ENCODE measurements at regions not wholly inside any gene's neighbourhood (a gene's known extent, or its start where the extent isn't known, plus 50 kb on each side); places are given as distances from the start of the nearest gene placed in this dataset.

DNA sequence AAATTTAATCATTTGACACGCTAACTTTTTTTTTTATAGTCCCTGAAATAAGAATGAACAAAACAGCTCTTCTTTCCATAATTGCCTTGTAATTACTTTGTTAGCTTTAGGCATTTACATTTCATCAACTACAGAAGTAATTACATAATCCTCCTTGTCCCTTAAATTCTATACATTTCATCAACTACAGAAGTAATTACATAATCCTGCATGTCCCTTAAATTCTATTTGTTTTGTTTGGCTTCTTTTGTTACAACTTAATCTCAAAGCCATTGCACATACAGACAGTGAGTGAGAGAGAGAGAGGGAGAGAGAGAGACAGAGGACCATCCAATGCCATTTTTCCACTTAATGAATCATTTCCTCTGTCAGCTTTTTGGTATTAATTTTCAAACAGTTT lies 873.2 kb downstream of the METTL15 start:
- TF ChIP-seq, protein P1, sequence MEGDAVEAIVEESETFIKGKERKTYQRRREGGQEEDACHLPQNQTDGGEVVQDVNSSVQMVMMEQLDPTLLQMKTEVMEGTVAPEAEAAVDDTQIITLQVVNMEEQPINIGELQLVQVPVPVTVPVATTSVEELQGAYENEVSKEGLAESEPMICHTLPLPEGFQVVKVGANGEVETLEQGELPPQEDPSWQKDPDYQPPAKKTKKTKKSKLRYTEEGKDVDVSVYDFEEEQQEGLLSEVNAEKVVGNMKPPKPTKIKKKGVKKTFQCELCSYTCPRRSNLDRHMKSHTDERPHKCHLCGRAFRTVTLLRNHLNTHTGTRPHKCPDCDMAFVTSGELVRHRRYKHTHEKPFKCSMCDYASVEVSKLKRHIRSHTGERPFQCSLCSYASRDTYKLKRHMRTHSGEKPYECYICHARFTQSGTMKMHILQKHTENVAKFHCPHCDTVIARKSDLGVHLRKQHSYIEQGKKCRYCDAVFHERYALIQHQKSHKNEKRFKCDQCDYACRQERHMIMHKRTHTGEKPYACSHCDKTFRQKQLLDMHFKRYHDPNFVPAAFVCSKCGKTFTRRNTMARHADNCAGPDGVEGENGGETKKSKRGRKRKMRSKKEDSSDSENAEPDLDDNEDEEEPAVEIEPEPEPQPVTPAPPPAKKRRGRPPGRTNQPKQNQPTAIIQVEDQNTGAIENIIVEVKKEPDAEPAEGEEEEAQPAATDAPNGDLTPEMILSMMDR (IDR thresholded peaks at IDR 0.05; ENCODE audit: borderline replicate concordance, extremely low read depth, low read length, poor library complexity, severe bottlenecking): no peak
- TF ChIP-seq EZH2 (IDR thresholded peaks at IDR 0.05; ENCODE audit: borderline replicate concordance, low read depth, low read length, severe bottlenecking): no peak

Measured in DND-41 (cell line).